CD14-positive monocyte (primary cell): ENCODE measurements at regions not wholly inside any gene's neighbourhood (a gene's known extent, or its start where the extent isn't known, plus 50 kb on each side); places are given as distances from the start of the nearest gene placed in this dataset.

Source experiments
- DNase-seq, 3 donors: peaks; one replicate each; pipeline ENCODE4 v3.0.0-alpha.2; 2011 to 2022
- H2AFZ ChIP-seq: 2 replicates; pipeline ENCODE4 v1.6.0; 2012; ENCODE audit warnings: mild to moderate bottlenecking, low read depth, low read length, inconsistent platforms; ENCODE audit not compliant: insufficient read depth, poor library complexity, severe bottlenecking
- H3K27ac ChIP-seq, 2 donors: 1 replicate in 1 of 2; 2 replicates in 1 of 2; pipeline ENCODE4 v1.5.1; 2012 to 2013; ENCODE audit warnings: low read length in 2 of 2, control low read depth in 1 of 2, inconsistent platforms in 1 of 2, low read depth in 1 of 2, mild to moderate bottlenecking in 1 of 2
- H3K27me3 ChIP-seq, 2 donors: one replicate each; pipeline versions ENCODE4 v1.6.0 to v1.6.1; 2011 to 2013; ENCODE audit warnings: low read length in 2 of 2; ENCODE audit not compliant: control insufficient read depth in 2 of 2, insufficient read depth in 2 of 2
- H3K36me3 ChIP-seq, 2 donors: replicated peaks in 1 of 2; 1 replicate in 1 of 2; 2 replicates in 1 of 2; pipeline versions ENCODE4 v1.5.1 to v1.6.1; 2012 to 2013; ENCODE audit warnings: low read length in 2 of 2, control low read depth in 1 of 2, inconsistent platforms in 1 of 2, mild to moderate bottlenecking in 1 of 2; ENCODE audit not compliant: insufficient read depth in 2 of 2, control insufficient read depth in 1 of 2
- H3K4me1 ChIP-seq, 2 donors: 1 replicate in 1 of 2; 2 replicates in 1 of 2; pipeline versions ENCODE4 v1.5.1 to v1.6.1; 2012 to 2013; ENCODE audit warnings: low read length in 2 of 2, control low read depth in 1 of 2, inconsistent platforms in 1 of 2, mild to moderate bottlenecking in 1 of 2, moderate library complexity in 1 of 2; ENCODE audit not compliant: insufficient read depth in 2 of 2, control insufficient read depth in 1 of 2
- H3K4me2 ChIP-seq: replicated peaks from 2 replicates; pipeline ENCODE3; 2012; ENCODE audit warnings: low read length, moderate library complexity, mild to moderate bottlenecking; ENCODE audit not compliant: poor library complexity, severe bottlenecking; ENCODE audit errors: extremely low read depth
- H3K4me3 ChIP-seq, 3 experiments: fragments of 200-600 bp in 1 of 3; sonication (generic) in 1 of 3; replicated peaks in 1 of 3; 1 replicate in 2 of 3; 2 replicates in 1 of 3; pipeline ENCODE4 v1.5.1; 2011 to 2013; ENCODE audit warnings: low read length in 3 of 3, mild to moderate bottlenecking in 3 of 3, control low read depth in 2 of 3, low read depth in 2 of 3, inconsistent platforms in 1 of 3, moderate library complexity in 1 of 3
- H3K79me2 ChIP-seq: 2 replicates; pipeline ENCODE4 v1.6.0; 2012; ENCODE audit warnings: mild to moderate bottlenecking, control low read depth, inconsistent platforms, low read length, moderate library complexity; ENCODE audit not compliant: insufficient read depth
- H3K9ac ChIP-seq: 2 replicates; pipeline ENCODE4 v1.6.0; 2017; ENCODE audit warnings: low read length, mild to moderate bottlenecking; ENCODE audit not compliant: insufficient read depth, poor library complexity, severe bottlenecking
- H3K9me3 ChIP-seq, 2 donors: replicated peaks in 1 of 2; 1 replicate in 1 of 2; 2 replicates in 1 of 2; pipeline versions ENCODE4 v1.5.1 to v1.6.1; 2012 to 2013; ENCODE audit warnings: low read length in 2 of 2, control low read depth in 1 of 2; ENCODE audit not compliant: control insufficient read depth in 1 of 2, insufficient read depth in 1 of 2
- H4K20me1 ChIP-seq: 2 replicates; pipeline ENCODE4 v1.6.0; 2012; ENCODE audit warnings: mild to moderate bottlenecking, low read length, control low read depth, moderate library complexity; ENCODE audit not compliant: insufficient read depth
- H3K27ac Mint-ChIP-seq, 7 donors: one replicate each; pipeline ENCODE4 v1.8.0; 2020; ENCODE audit warnings: mild to moderate bottlenecking in 7 of 7, mixed read lengths in 7 of 7, moderate library complexity in 6 of 7, inconsistent platforms in 2 of 7
- H3K27me3 Mint-ChIP-seq, 3 donors: one replicate each; pipeline ENCODE4 v1.8.0; 2021 to 2022; ENCODE audit warnings: low read depth in 3 of 3, mild to moderate bottlenecking in 3 of 3, mixed read lengths in 3 of 3, moderate library complexity in 3 of 3, inconsistent platforms in 1 of 3
- H3K36me3 Mint-ChIP-seq, 2 donors: one replicate each; pipeline ENCODE4 v1.8.0; 2020; ENCODE audit warnings: mixed read lengths in 2 of 2, inconsistent platforms in 1 of 2, mild to moderate bottlenecking in 1 of 2
- H3K4me1 Mint-ChIP-seq: one replicate; pipeline ENCODE4 v1.8.0; 2020; ENCODE audit warnings: mild to moderate bottlenecking, mixed read lengths
- H3K4me3 Mint-ChIP-seq, 2 donors: one replicate each; pipeline ENCODE4 v1.8.0; 2020; ENCODE audit warnings: mild to moderate bottlenecking in 2 of 2, mixed read lengths in 2 of 2, moderate library complexity in 1 of 2
- H3K9me3 Mint-ChIP-seq, 7 donors: one replicate each; pipeline ENCODE4 v1.8.0; 2020 to 2022; ENCODE audit warnings: mixed read lengths in 7 of 7, mild to moderate bottlenecking in 6 of 7, moderate library complexity in 6 of 7, inconsistent platforms in 2 of 7
- CTCF ChIP-seq: fragments of 200-600 bp; IDR thresholded peaks from one replicate; pipeline ENCODE4 v1.8.0; 2022; ENCODE audit warnings: antibody characterized with exemption, mild to moderate bottlenecking
- WGBS: methylation state at CpG from one replicate; pipeline ENCODE4 v1.1.5; 2013; ENCODE audit warnings: missing lambda C conversion rate; ENCODE audit not compliant: insufficient coverage; 5-methylcytosine and 5-hydroxymethylcytosine counted together
- intact Hi-C, 2 donors: fragments of 100-400 bp; cut with micrococcal nuclease; formaldehyde crosslinking; loops; one replicate each; pipeline versions ENCODE4 v1.15.0 to v1.15.1; 2023

- no peak overlapping the region for H2AFZ ChIP-seq
- WGBS: 86% methylated on average over 22 of the region's 23 CpGs
- Mint-ChIP-seq H3K4me1 (no peaks in the 10 kb centered on the region), H3K27me3 (peaks cover 0 to 2% (median 1%) of the 10 kb centered on the region in 3 donors), H3K36me3 (no peaks in the 10 kb centered on the region), H3K27ac (peak overlapping the region in 1 of 7 donors; percentile 68), H3K4me3 (no peak overlapping the region), H3K9me3 (peaks cover 82 to 100% (median 96%) of the 10 kb centered on the region in 7 donors)
- no peak overlapping the region for H3K27ac ChIP-seq
- H3K4me2 ChIP-seq: no peak overlapping the region
- no peak for TF ChIP-seq CTCF
- peaks cover 100% of the 10 kb centered on the region in 2 donors for H3K9me3 ChIP-seq
- no peak for DNase-seq
- H3K36me3 ChIP-seq: no peaks in the 10 kb centered on the region
- H3K4me1 ChIP-seq: no peaks in the 10 kb centered on the region
- H3K27me3 ChIP-seq: no peaks in the 10 kb centered on the region
- H3K4me3 ChIP-seq: no peak overlapping the region
- no peaks in the 10 kb centered on the region for H4K20me1 ChIP-seq
- H3K9ac ChIP-seq: no peak overlapping the region
- no peaks in the 10 kb centered on the region for H3K79me2 ChIP-seq
- intact Hi-C loops: no loop called here
Measured at GRCh38 chr12:34294671-34295365, 272.5 kb downstream of the ALG10 start.

GRCh38 chr12:34295366-34296142 lies 273.3 kb downstream of the ALG10 start:
- Histone ChIP-seq H3K36me3 (no peaks in the 10 kb centered on the region), H3K4me2 (no peak overlapping the region), H4K20me1 (no peaks in the 10 kb centered on the region), H3K9me3 (peaks cover 100% of the 10 kb centered on the region in 2 donors), H2AFZ (no peak overlapping the region), H3K27me3 (no peaks in the 10 kb centered on the region), H3K9ac (no peak overlapping the region), H3K4me1 (no peaks in the 10 kb centered on the region), H3K79me2 (no peaks in the 10 kb centered on the region), H3K4me3 (no peak overlapping the region), H3K27ac (no peak overlapping the region)
- no peak for DNase-seq
- no peak for TF ChIP-seq CTCF
- Mint-ChIP-seq H3K9me3 (peaks cover 83 to 100% (median 96%) of the 10 kb centered on the region in 7 donors), H3K36me3 (no peaks in the 10 kb centered on the region), H3K4me3 (no peak overlapping the region), H3K4me1 (no peaks in the 10 kb centered on the region), H3K27ac (no peak overlapping the region), H3K27me3 (peaks cover 0 to 3% (median 0%) of the 10 kb centered on the region in 3 donors)
- intact Hi-C loops: no loop called here
- WGBS: 79% methylated on average over 25 of the region's 31 CpGs
